Ecto neural progenitor cell (in vitro differentiated cells): ENCODE measurements at regions not wholly inside any gene's neighbourhood (a gene's known extent, or its start where the extent isn't known, plus 50 kb on each side); places are given as distances from the start of the nearest gene placed in this dataset.
"Not testable (repeated sequence)": the region's sequence is repeated elsewhere in the genome, so short reads cannot be mapped to it uniquely, and the experiment has no call there.

ENCODE experiments used
- DNase-seq: peaks from one replicate; pipeline ENCODE4 v3.0.0-alpha.2; 2018; ENCODE audit warnings: low spot score

- no peak for DNase-seq
These were observed 362.0 kb upstream of the ADARB2 start for GRCh38 chr10:2099321-2099720.

- DNase-seq: no peak
These were observed 360.6 kb upstream of the ADARB2 start for GRCh38 chr10:2097937-2098336.

GRCh38 chr10:2094171-2094570 lies 356.8 kb upstream of the ADARB2 start:
- DNase-seq: no peak

- no peak for DNase-seq
These were observed 346.3 kb upstream of the ADARB2 start for GRCh38 chr10:2083591-2083990.

- peak; percentile 57 for DNase-seq
These were observed 344.2 kb upstream of the ADARB2 start for GRCh38 chr10:2081501-2081900.

- no peak for DNase-seq
These were observed 342.3 kb upstream of the ADARB2 start for GRCh38 chr10:2079603-2080078.

GRCh38 chr10:2077231-2077630 lies 339.9 kb upstream of the ADARB2 start:
- DNase-seq: no peak

- DNase-seq: no peak
These were observed 339.2 kb upstream of the ADARB2 start for GRCh38 chr10:2076528-2076927.

GRCh38 chr10:2067015-2067414 lies 329.7 kb upstream of the ADARB2 start:
- no peak for DNase-seq

GRCh38 chr10:2054728-2055127 lies 317.4 kb upstream of the ADARB2 start:
- no peak for DNase-seq

GRCh38 chr10:2053805-2054204 lies 316.5 kb upstream of the ADARB2 start:
- DNase-seq: no peak

GRCh38 chr10:2051108-2051507 lies 313.8 kb upstream of the ADARB2 start:
- no peak for DNase-seq

GRCh38 chr10:2049560-2049959 lies 312.2 kb upstream of the ADARB2 start:
- DNase-seq: no peak

- no peak for DNase-seq
These were observed 311.1 kb upstream of the ADARB2 start for GRCh38 chr10:2048337-2048973.

GRCh38 chr10:2047679-2048078 lies 310.4 kb upstream of the ADARB2 start:
- DNase-seq: no peak

- no peak for DNase-seq
These were observed 306.1 kb upstream of the ADARB2 start for GRCh38 chr10:2043379-2043778.

GRCh38 chr10:2038036-2038435 lies 300.7 kb upstream of the ADARB2 start:
- DNase-seq: no peak

- DNase-seq: no peak
These were observed 299.9 kb upstream of the ADARB2 start for GRCh38 chr10:2037246-2037645.

- DNase-seq: no peak
These were observed 298.9 kb upstream of the ADARB2 start for GRCh38 chr10:2036209-2036608.

- DNase-seq: no peak
These were observed 292.7 kb upstream of the ADARB2 start for GRCh38 chr10:2030046-2030445.

GRCh38 chr10:2026936-2027335 lies 289.6 kb upstream of the ADARB2 start:
- no peak for DNase-seq

GRCh38 chr10:2024750-2025149 lies 287.4 kb upstream of the ADARB2 start:
- DNase-seq: not testable (repeated sequence)

GRCh38 chr10:2023687-2024086 lies 286.4 kb upstream of the ADARB2 start:
- DNase-seq: no peak

GRCh38 chr10:2022401-2022800 lies 285.1 kb upstream of the ADARB2 start:
- no peak for DNase-seq
